ENCODE measurements at regions not wholly inside any gene's neighbourhood (a gene's known extent, or its start where the extent isn't known, plus 50 kb on each side); places are given as distances from the start of the nearest gene placed in this dataset.

DNA sequence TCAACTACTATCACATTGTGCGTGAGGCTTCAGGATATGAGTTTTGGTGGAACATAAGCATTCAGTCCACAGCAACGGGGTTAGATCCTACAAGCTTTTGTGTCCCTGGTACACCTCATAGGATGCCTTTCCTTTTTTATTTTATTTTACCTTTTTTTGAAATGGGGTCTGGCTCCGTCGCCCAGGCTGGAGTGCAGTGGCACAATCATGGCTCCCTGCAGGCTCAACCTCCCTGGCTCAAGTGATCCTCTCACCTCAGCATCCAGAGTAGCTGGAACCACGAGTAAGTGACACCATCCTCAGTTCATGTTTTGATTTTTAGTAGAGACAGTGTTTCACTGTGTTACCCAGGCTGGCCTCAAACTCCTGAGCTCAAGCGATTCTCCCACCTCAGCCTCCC lies 86.0 kb upstream of the RAI14 start:
- no peak for DNase-seq

DNA sequence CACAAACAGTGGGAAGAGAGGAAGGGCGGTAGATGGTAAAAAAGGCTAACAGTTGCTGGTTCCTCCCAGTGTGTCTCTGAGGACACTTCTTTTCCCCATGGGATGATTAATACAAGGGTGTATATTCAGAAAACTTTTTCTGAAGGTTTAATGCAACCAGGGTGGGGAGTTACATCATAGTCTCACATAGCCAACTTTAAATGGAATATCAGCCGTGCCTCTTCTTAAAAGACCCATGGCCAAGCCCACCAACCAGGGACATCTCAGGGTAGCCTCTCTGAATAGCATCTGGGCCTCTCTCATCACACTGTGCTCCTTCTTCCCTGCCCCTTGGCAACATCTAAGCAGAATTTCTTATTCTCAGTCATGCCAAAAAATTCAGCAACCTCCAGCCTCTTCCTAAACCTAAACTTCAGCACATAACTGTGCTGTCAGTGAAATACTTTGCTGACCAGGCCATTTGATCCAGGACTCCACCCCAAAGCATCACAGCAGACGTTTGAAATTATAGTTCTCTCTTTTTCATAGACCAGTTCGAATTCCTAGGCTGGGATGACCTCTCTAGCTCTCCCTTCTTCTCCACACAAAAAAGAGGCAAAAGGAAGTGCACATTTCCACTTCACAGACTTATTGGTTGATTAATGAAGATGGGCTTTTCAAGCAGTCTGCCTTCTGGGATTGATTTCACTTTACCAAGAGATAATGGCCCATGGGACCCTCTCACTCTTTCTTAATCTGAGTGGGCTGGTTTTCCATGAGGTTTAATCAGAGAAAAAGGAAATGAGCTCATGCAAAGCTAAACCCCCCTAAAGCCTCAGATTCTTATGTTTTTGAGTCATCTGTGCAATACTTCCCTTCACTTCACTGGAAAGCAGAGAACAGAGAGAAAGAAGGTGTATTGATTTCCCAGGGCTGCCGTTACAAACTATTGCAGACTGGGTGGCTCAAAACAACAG lies 85.1 kb upstream of the RAI14 start:
- no peak for DNase-seq

DNA sequence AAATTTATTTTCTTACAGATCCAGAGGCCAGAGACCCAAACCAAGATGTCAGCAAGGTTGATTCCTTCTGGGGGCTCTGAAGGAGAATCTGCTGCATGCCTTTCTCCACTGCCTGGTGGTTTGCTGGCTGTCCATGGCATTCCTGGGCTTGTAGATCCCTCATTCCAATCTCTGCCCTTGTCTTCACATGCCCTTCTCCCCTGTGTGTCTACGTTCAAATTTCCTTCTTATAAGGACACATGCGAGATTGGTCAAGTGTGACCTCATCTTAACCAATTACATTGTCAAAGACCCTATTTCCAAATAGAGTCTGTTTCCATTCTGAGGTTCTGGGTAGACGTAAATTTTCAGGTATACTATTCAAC lies 84.5 kb upstream of the RAI14 start:
- no peak for DNase-seq

DNA sequence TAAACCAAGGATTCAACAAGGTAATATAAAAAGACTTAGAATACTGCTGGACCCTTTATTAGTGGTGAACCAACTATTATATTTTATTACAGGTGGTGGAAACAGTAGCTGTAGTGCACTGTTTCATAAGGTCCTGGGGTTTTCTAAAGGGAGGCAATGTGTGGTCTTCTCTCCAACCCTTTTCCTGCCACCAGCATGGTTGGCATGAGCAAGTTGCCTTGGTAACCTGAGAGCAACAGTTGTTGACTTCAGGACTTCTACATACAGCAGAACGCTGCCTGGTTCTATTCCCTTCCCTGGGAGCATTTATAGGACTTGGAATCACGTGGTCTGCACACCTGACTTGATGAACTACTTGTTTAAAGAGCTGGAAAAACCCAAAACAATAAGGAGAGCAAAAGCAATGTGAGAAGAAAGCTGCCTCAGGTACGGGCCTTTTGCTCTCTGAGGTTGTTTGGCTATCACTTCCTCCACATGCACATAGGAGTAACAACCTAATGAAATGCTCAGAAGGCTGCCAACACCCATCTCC lies 81.1 kb upstream of the RAI14 start:
- no peak for DNase-seq

DNA sequence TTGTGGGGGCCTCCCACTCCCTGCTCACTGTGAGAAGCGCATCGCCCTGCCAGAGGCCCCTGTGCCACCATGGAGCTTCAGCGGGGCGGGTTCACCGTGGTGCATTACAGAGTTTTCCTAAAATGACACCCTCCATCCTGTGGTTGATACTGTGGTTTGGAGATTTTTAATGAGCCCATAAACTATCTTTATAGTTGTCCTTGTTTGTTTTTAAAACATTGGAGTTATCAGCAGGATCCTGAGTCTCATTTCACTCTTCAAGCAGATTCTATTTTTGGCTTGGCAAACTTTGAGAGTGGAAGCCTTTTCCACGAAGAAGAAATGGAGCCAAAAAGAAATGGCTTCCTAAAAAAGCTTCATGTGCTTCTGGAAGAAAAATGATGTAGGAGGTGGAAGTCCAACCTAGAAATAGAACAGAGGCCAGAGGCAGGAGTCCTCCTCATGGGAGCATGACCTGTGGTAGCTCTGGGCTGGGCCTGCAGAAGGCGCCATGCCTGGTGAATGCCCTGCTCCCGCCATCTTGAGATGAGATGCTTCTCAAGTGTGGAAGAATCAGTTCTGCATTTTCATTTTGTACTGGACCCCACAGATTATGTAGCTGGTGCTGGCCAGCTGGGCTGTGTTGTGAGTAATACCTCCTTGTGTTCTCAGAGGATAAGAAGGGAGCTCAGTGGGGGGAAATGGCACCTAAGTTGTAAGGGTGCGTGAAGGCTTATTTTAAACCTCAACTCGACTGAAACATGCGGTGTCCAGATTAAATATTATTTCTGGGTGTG lies 79.0 kb upstream of the RAI14 start:
- no peak for DNase-seq

DNA sequence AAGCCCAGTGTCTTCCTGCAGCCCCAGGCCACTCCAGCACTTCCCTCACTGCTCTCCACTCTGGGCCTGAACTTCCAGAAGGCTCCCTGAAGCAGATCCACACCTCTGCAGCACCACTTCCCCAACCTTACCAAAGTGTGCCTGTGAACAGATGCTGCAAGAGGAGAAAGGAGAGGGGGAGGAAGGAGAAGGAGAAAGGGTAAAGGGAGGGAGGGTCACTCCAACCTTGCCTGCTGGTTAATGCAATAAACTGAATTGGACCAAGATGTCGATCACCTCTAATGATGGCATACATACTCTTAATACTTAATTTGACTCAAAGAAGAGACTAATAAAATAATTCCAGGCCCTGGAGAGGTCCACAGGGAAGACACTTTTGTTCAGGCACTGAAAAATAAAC lies 77.2 kb upstream of the RAI14 start:
- no peak for DNase-seq

DNA sequence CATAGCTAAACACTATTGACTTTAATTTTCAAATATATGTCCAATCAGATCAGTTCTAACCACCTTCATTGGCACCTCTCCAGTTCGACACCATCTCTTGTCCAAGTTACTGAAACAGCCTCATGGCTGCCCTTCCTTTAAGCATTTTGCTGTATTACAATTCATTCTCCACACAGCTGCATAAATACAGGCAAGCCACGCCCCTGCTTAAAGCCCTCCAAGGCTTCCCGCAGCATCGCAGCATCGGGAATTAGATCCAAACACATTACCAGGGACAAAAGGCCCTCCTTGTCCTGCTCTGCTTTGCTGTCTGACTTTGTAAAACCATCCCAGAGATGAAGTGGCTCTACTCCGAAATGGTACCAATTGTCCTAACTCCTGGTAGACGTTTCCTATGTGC lies 75.1 kb upstream of the RAI14 start:
- DNase-seq: no peak

DNA sequence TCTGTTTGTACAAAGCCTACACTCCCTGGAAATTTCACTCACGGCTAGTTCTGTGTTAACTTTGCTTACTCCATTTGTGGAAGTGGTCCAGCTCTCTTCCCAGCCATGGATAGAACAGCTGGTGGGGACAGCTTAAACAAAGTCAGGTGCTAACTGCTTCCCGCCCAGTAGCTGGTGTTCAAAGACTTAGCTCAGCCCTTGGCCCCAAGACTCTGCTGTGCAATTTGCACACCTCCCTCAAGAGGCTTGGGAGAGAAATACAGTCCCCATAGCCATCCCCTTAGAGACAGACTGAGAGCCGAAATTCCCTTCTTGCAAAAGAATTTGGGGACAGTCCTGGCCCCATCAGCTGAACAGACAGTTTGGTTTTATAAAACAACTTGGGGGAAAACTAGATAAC lies 73.8 kb upstream of the RAI14 start:
- no peak for DNase-seq

DNA sequence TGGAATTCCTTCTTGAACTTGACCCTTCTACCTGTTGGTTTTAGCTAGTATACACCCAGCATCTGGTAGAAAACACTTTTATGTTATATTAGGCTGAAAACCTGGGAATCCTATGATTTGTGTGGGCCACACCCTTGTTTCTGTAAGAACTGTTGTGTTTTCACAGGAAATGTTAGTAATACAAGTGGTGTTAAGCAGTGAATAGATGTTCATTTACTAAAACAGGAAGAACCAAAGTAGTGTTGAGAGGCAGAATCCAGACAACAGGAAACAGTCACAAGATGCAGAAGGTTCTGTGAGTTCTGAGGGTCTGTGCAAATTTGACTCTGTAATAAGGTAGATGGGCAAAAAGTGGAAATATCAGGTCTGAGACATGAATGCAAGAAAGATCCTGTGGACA lies 73.0 kb upstream of the RAI14 start:
- no peak for DNase-seq

DNA sequence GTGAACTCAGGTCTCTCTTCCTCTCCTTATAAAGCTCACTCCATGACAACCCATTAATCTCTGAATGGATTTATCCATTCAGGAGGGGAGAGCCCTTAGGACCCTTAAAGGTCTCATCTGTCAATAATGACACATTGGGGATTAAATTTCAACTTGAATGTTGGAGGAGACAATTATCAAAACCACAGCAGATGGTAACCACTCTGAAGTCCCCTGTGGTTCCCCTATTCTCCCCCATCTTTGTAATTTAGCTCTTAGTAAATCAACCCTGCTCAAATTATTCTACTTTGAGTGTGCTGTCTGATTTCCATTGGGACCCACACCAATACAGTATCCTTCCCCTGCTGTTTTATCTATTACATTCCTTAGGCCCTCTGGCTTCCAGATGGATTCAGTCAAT lies 72.0 kb upstream of the RAI14 start:
- DNase-seq: no peak

DNA sequence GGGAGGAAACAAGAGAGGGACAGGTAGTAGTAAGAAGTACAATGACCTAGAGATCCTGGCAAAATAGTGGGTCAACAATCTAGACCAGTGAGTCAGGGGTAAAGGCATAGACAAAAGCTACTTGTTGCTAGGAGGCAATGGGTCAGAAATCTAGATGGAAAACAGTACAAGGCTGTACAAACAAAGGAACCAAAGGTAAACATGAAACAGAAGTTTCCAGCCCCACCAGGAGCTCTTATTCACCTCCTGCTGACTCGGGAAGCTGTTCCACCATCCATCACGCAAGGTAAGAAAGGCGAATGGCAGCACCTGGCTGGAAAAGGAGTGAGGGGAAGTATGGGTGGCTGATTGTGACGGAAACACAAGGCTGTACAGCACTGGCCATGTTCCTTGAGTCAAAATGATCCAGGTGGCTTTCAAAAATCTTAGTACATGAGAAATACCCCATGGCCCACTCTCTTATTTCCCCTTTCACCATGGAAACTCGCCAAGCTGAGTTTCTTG lies 70.5 kb upstream of the RAI14 start:
- no peak for DNase-seq

DNA sequence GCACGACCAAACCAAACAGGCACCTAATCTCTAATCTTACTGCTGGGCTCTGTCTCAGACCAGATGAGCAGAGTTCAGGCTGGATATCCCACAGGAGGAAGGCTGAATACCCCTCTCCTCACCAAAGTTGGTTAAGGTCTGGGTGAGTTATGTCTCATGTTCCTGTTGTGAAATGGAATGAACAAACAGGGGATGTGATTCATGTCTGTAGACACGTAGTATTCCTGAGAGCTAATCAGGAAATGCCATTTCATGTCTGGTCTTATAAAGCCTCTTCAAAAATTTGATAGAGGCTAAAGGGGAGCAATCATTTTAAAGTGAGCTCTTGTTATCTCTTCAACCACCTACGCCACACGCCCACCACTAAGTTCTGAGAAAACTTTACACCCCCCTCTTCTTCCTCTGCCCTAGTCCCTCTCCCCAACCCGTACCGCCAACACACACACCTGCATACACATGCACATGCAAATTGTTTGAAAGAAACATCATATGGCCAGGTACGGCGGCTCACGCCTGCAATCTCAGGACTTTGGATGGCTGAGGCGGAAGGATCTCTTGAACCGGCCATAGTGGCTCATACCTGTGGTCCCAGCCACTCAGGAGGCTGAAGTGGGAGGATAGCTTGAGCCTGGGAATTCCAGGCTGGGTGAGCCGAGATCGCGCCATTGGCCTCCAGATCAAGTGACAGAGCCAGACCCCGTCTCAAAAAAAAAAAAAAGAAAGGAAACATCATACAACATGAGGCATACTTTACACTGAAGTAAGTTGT lies 69.8 kb upstream of the RAI14 start:
- DNase-seq: no peak

DNA sequence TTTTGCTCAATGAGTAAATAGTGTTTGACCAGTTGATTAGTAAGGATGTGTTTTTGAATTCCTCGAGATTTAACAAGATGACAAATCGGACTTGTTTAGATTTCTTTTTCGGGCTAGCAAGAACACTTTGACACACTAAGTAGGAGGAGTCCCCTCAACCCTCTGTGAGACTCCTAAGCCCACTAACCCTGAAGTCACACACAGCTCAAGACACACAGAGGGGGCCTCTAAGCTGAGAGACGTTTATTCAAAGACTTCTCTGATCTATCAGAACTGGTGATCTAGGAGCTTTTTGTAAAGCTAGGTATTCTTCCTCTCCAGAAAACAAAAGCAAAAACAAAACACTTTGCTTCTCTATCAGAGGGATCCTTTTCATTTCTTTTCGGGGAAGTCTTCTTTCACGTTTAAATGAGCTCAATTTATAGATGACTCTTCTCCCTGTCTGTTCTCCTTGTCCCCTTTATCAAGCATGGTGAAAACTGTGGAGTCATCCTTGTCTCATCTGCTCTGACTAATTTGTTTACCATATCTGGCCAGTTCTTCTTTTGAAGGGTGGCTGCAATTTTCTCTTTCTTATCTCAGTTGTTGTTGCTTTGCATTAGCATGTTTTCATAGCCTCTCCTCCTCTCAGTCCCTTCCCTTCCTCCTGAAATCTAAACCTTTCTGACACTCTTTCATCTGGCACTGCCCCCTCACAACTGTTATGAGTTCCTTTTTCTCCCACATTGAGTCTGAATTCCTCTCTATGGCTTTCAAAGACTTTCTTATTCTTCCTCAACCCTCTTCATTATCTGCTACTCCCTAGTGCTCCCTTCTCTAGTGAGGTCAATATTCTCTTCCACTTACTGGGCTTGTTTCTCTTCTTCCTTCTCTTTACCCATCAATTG lies 68.5 kb upstream of the RAI14 start:
- no peak for DNase-seq

DNA sequence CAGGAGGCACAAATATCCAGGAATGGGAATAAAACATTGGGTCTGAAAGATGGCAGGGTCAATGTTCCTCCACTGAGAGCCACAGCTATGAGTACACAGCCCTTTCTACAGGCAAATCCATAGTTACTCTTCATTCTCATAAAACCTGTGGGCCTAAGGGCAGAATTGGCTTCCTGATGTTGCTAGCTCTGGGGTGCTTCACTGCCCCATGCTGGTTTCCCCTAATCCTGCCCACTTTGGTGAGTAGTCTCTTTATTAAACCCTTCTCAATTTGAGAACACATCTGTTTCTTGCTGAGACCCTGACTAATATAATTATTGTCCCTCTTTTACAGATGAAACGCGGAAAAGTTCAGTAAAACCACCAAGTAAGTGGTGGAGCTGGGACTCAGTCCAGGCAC lies 66.3 kb upstream of the RAI14 start:
- no peak for DNase-seq

DNA sequence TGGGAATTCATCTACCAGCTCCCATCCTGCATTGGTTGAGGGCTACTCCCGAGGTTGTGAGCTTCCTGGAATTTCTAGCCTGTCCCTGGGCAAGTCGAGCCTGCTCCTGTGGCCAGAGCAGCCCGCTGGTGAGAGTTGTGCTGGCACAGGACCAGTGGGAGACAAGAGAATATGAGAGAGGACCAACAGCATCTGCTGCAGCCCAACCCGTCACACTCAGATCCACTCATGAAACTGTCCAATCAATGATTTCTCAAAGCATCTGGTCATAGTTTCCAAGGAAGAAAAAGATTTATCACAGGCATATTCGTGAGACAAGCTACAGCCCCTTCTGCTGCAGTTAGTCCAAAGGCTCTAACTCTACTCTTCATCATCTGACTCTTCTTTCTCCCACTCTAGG lies 64.4 kb upstream of the RAI14 start:
- DNase-seq: no peak

DNA sequence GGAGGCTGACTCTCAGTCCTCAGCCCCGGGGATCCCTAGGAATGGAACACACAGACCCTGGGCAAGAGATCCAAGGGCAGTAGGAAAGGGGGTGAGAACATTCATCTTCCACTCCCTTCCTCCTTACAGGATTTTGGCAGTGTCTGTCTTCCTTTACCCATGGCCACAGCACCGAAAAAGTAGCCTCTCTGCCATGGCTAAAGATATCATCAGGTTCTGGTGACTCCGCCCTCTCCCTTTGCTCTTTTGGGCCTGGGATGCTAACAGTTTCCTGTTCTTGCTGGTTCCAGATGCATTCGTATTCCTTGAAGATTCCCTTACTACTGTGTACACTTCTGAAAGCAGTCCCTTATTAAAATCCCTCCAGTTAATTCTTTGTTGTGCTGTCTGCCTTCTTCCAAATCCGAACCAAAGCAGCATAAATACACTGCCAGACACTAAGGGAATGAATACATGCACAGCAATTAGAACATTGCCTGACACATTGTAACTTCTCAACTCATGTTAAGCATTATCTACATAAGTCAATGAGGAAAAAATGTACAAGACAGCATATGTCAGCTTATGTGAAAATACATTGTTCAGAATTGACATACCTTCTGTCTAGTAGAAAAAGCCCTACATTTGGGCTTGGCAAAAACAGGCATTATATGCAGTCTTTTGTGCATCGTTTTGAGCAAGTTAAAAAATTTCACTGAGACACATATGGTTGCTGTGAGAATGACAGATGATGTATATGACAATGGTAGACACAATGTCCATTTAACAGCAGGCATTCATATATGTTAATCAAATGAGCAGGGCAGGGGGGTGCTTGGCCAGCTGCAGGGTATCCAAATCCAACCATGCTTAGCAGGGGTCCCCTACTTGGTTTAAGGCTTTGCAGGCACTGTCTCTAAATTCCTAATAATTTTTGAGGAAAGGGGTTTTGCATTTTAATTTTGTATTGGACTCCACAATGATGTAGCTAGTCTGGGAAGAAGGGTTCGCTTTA lies 58.8 kb upstream of the RAI14 start:
- DNase-seq: no peak

DNA sequence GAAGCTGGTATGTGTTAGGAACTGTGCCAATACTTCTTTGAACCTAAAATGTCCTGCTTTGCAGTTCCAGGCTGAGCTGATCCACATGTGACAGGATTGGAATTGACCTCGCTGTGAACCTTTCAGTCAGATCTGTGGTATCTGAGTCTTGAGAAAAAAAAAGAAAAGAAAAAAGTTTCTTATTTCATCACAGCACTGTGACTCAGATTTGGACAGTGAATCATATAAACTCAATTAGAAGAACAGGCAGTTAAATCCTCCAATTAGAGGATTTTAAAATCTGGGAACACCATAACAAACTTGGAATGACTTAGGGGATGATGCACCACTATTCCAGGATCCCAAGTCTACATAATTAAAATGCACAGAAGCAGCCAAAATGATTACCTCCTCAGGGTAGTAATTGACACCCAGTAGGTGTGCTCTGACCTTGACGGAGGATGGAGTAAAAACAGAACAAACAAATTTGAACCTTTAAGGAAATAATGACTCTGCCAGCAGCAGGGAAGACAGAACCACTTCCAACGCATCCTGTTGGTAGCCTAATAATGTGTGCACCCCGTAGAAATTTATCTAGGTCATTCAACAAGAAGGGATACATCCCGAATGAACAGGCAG lies 57.8 kb upstream of the RAI14 start:
- no peak for DNase-seq

DNA sequence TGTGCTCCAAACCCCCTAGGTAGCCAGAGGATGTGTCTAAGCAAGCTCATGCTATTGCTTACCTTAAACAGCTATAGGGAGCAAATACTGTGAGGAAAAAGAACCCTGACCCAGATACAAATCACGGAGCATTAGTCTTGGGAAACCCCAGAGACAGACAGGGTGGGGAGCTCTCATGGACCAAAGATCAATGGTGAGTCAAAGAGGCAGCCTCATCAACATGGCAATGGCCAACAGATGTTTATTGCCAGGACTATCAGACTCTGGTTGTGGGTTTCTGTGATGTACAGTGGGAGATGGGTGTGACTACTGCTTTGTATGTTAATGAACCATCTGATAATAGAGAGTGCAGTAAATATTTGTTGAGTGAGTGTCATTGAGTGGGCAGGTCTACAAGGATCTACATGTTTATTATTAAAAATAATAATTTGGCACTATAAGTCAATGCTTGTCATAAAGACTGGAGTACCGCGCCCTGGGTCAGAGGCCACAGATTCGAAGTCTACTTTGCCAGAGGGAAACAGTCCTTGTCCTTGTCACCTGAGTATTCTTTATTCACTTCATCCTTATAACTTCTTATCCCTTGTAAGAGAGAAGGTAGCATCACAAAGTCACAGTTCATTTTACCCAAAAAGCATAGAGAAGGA lies 56.5 kb upstream of the RAI14 start:
- no peak for DNase-seq

DNA sequence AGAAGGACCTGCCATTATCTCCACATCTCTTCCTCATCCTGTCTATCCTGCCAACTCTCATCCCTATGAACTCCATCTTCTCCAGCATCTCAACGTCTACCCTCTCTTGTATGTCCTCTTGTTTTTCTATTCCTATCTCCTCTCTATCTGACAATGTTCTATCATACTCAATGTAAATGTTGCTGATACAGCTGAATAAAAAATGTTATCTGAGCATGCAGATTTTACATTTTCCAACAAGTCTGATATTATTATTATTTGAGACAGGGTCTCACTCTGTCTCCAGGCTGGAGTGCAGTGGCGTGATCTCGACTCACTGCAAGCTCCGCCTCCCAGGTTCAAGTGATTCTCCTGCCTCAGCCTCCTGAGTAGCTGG lies 56.0 kb upstream of the RAI14 start:
- no peak for DNase-seq

DNA sequence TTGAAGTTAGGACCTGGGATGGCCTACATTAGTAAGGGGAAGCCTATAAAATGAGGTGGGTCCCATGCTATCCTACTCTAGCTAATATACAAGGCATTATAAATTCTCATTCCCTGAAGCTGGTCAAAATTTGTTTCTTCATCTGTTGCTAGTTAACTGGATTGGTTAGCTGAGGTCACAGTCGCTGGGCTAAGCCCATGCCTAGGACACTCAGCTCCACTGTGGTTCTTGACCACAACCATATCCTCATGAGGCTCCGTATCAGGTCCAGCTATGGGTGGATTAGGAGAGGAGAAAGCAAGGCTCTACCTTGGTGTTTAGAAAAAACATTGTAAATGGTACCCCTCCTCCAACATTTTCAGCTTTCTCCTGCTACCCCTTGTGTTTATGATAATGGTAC lies 52.8 kb upstream of the RAI14 start:
- no peak for DNase-seq

Data from NCI-H1048 (cell line).